Endothelial cell of umbilical vein (primary cell): ENCODE measurements at regions not wholly inside any gene's neighbourhood (a gene's known extent, or its start where the extent isn't known, plus 50 kb on each side); places are given as distances from the start of the nearest gene placed in this dataset.

Source experiments
- BruUV-seq: library from RNA; stranded (reverse); fragments of 400-500 nt; replicated peaks from 2 replicates; lab custom pipeline; 2021; lab: Mats Ljungman, UMichigan
- CTCF ChIA-PET: fragments of 300-600, 350-600 bp; sonication (Branson Sonifier 250); formaldehyde crosslinking; loops from one replicate; lab custom pipeline; 2021; ENCODE audit warnings: antibody characterized with exemption, inconsistent platforms; lab: Charles Lee
- POLR2A ChIA-PET: fragments of 300-600, 350-600 bp; sonication (Branson Sonifier 250); formaldehyde crosslinking; loops from one replicate; lab custom pipeline; 2021; ENCODE audit warnings: antibody characterized with exemption, inconsistent platforms; lab: Charles Lee
- DNase-seq: peaks from one replicate; pipeline ENCODE4 v3.0.0-alpha.2; 2011; ENCODE audit warnings: low read depth, low spot score
- FAIRE-seq: peaks from 2 replicates; lab custom pipeline; 2011; peaks lifted over from hg19 to GRCh38; lab: Jason Lieb, UNC
- H2AFZ ChIP-seq: 2 replicates; pipeline ENCODE4 v1.6.0; 2012; ENCODE audit warnings: low read depth, low read length, control low read depth, inconsistent platforms
- H3K27ac ChIP-seq: 2 replicates; pipeline ENCODE4 v1.5.1; 2011; ENCODE audit warnings: low read depth, mild to moderate bottlenecking, control low read depth, low read length, moderate library complexity; ENCODE audit not compliant: insufficient read depth
- H3K27me3 ChIP-seq, 2 experiments: 2 replicates each; pipeline versions ENCODE4 v1.6.0 to v1.6.1; 2011; ENCODE audit warnings: low read length in 2 of 2, mixed read lengths in 1 of 2; ENCODE audit not compliant: control insufficient read depth in 2 of 2, insufficient read depth in 2 of 2
- H3K36me3 ChIP-seq, 2 experiments: 2 replicates in 1 of 2; 3 replicates in 1 of 2; pipeline ENCODE4 v1.5.1; 2011; ENCODE audit warnings: low read length in 2 of 2, mild to moderate bottlenecking in 1 of 2, moderate library complexity in 1 of 2; ENCODE audit not compliant: control insufficient read depth in 2 of 2, insufficient read depth in 2 of 2; ENCODE audit errors: extremely low read depth in 1 of 2
- H3K4me1 ChIP-seq: 3 replicates; pipeline ENCODE4 v1.5.1; 2011; ENCODE audit warnings: mild to moderate bottlenecking, low read length; ENCODE audit not compliant: control insufficient read depth, insufficient read depth; ENCODE audit errors: extremely low read depth
- H3K4me2 ChIP-seq: 2 replicates; pipeline ENCODE4 v1.6.1; 2011; ENCODE audit warnings: low read length, control low read depth, mixed read lengths; ENCODE audit not compliant: insufficient read depth
- H3K4me3 ChIP-seq, 3 experiments: fragments of 200-600 bp in 1 of 3; sonication (generic), shearing (Covaris generic) in 1 of 3; replicated peaks in 1 of 3; 2 replicates each; pipeline ENCODE4 v1.5.1; 2011 to 2016; ENCODE audit warnings: control low read depth in 3 of 3, low read length in 3 of 3, mild to moderate bottlenecking in 2 of 3, inconsistent platforms in 1 of 3, low read depth in 1 of 3, moderate library complexity in 1 of 3; ENCODE audit not compliant: insufficient read depth in 1 of 3
- H3K79me2 ChIP-seq: 2 replicates; pipeline ENCODE4 v1.6.0; 2012; ENCODE audit warnings: low read length, inconsistent platforms; ENCODE audit not compliant: control insufficient read depth, insufficient read depth
- H3K9ac ChIP-seq: replicated peaks from 2 replicates; pipeline ENCODE3; 2011; ENCODE audit warnings: low read length, control low read depth; ENCODE audit not compliant: insufficient read depth; ENCODE audit errors: extremely low read depth
- H3K9me1 ChIP-seq: replicated peaks from 3 replicates; pipeline ENCODE4 v1.6.0; 2011; ENCODE audit warnings: mild to moderate bottlenecking, low read length; ENCODE audit not compliant: control insufficient read depth, insufficient read depth; ENCODE audit errors: extremely low read depth
- H3K9me3 ChIP-seq: replicated peaks from 2 replicates; pipeline ENCODE4 v1.5.1; 2012; ENCODE audit warnings: low read length, inconsistent platforms; ENCODE audit not compliant: control insufficient read depth, insufficient read depth
- H4K20me1 ChIP-seq: replicated peaks from 2 replicates; pipeline ENCODE3; 2011; ENCODE audit warnings: mild to moderate bottlenecking, low read length; ENCODE audit not compliant: control insufficient read depth, insufficient read depth; ENCODE audit errors: extremely low read depth
- EZH2 ChIP-seq: IDR thresholded peaks from 2 replicates; pipeline ENCODE4 v1.6.1; 2012; ENCODE audit warnings: borderline replicate concordance, low read depth, mild to moderate bottlenecking, moderate library complexity, low read length, inconsistent platforms; ENCODE audit not compliant: severe bottlenecking
- FOS ChIP-seq: IDR thresholded peaks from 2 replicates; pipeline ENCODE4 v1.6.1; 2011; ENCODE audit warnings: mild to moderate bottlenecking, low read length, moderate library complexity, borderline replicate concordance; ENCODE audit not compliant: insufficient read depth
- GATA2 ChIP-seq: IDR thresholded peaks from 2 replicates; pipeline ENCODE4 v1.7.0; 2011; ENCODE audit warnings: low read depth, mild to moderate bottlenecking, moderate library complexity, mixed read lengths, low read length; ENCODE audit not compliant: insufficient read length, insufficient read depth
- JUN ChIP-seq: IDR thresholded peaks from 2 replicates; pipeline ENCODE4 v1.6.1; 2011; ENCODE audit warnings: borderline replicate concordance, low read depth; ENCODE audit not compliant: insufficient read length, insufficient read depth
- MYC ChIP-seq: IDR thresholded peaks from one replicate; pipeline ENCODE4 v1.6.1; 2011; ENCODE audit warnings: mild to moderate bottlenecking, low read depth, low read length
- POLR2A ChIP-seq: IDR thresholded peaks from 2 replicates; pipeline ENCODE4 v1.6.1; 2012; ENCODE audit warnings: low read depth, mild to moderate bottlenecking, control low read depth, low read length
- POLR2AphosphoS5 ChIP-seq: IDR thresholded peaks from 2 replicates; pipeline ENCODE4 v1.6.1; 2012; ENCODE audit warnings: low read depth, mild to moderate bottlenecking, control low read depth, low read length, moderate library complexity; ENCODE audit not compliant: insufficient read depth
- dilution Hi-C: fragments of 300-500 bp; cut with MboI; formaldehyde crosslinking; loops from one replicate; pipeline ENCODE4 v1.15.0; 2019; ENCODE audit warnings: low sequenced_read_pairs; ENCODE audit not compliant: extremely low pct_ligation_motif_present
- intact Hi-C: fragments of 100-400 bp; cut with micrococcal nuclease; formaldehyde crosslinking; loops from one replicate; pipeline ENCODE4 v1.10.0; 2022
- TF ChIP-seq, protein P1 (sequence below): IDR thresholded peaks from 2 replicates; pipeline ENCODE4 v1.6.1; 2011; ENCODE audit not compliant: insufficient read depth, insufficient read length
- TF ChIP-seq, protein P2 (sequence below), 2 donors: IDR thresholded peaks; 1 replicate in 1 of 2; 2 replicates in 1 of 2; pipeline ENCODE4 v1.5.1; 2011; ENCODE audit warnings: low read length in 2 of 2, mild to moderate bottlenecking in 2 of 2, moderate library complexity in 2 of 2, control low read depth in 1 of 2, inconsistent platforms in 1 of 2, low read depth in 1 of 2; ENCODE audit not compliant: insufficient read depth in 1 of 2; ENCODE audit errors: extremely low read depth in 1 of 2

DNA sequence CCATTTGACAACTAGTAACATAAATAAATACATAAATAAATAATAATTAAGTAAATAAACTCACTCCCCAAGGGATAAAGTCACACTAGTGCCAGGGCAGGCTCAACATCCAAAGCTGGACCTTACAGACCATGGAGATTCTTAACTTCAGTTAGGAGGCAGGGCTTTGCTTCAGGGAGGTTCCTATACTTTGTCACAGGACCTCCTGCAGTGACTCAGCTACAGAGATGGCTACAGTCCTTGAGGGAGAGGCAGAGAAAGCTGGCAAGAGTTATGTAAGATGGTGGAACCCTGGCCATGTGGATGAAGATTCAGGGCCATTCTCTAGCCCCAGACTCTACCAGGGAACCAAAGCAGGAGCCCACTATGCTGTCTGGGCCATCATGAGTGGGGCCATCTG lies 74.1 kb upstream of the CADM1 start:
- no peak overlapping the region for H3K27ac ChIP-seq
- no peak overlapping the region for H2AFZ ChIP-seq
- H3K9me1 ChIP-seq, result no peaks in the 10 kb centered on the region
- no peaks in the 10 kb centered on the region for H3K79me2 ChIP-seq
- H3K27me3 ChIP-seq, result no peaks in the 10 kb centered on the region
- no peaks in the 10 kb centered on the region for H3K36me3 ChIP-seq
- no peak overlapping the region for H3K4me2 ChIP-seq
- peaks cover 2% of the 10 kb centered on the region for H3K9me3 ChIP-seq
- no peak overlapping the region for H3K4me3 ChIP-seq
- intact Hi-C loops, result no loop called here
- no peaks in the 10 kb centered on the region for H4K20me1 ChIP-seq
- TF ChIP-seq, protein P1, sequence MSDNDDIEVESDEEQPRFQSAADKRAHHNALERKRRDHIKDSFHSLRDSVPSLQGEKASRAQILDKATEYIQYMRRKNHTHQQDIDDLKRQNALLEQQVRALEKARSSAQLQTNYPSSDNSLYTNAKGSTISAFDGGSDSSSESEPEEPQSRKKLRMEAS, result no peak
- TF ChIP-seq JUN (no peak), FOS (no peak), MYC (no peak), GATA2 (no peak), EZH2 (no peak), POLR2AphosphoS5 (no peak), POLR2A (no peak)
- TF ChIP-seq, protein P2, sequence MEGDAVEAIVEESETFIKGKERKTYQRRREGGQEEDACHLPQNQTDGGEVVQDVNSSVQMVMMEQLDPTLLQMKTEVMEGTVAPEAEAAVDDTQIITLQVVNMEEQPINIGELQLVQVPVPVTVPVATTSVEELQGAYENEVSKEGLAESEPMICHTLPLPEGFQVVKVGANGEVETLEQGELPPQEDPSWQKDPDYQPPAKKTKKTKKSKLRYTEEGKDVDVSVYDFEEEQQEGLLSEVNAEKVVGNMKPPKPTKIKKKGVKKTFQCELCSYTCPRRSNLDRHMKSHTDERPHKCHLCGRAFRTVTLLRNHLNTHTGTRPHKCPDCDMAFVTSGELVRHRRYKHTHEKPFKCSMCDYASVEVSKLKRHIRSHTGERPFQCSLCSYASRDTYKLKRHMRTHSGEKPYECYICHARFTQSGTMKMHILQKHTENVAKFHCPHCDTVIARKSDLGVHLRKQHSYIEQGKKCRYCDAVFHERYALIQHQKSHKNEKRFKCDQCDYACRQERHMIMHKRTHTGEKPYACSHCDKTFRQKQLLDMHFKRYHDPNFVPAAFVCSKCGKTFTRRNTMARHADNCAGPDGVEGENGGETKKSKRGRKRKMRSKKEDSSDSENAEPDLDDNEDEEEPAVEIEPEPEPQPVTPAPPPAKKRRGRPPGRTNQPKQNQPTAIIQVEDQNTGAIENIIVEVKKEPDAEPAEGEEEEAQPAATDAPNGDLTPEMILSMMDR (IDR thresholded peaks at IDR 0.05; ENCODE audit: extremely low read depth in 1 of 2, insufficient read depth in 1 of 2, low read depth in 1 of 2, low read length in 2 of 2), result no peak
- H3K4me1 ChIP-seq, result no peaks in the 10 kb centered on the region
- dilution Hi-C loops, result no loop called here
- no peak for DNase-seq
- POLR2A ChIA-PET, result no interaction called here
- no peak for FAIRE-seq
- no TSS peak for BruUV-seq
- no peak overlapping the region for H3K9ac ChIP-seq
- CTCF ChIA-PET, result no interaction called here
